Caco-2 (cell line): ENCODE measurements at regions not wholly inside any gene's neighbourhood (a gene's known extent, or its start where the extent isn't known, plus 50 kb on each side); places are given as distances from the start of the nearest gene placed in this dataset.

Source experiments
- BruUV-seq: library from RNA; stranded (reverse); fragments of 400-500 nt; replicated peaks from 2 replicates; lab custom pipeline; 2021; lab: Mats Ljungman, UMichigan
- CTCF ChIA-PET: fragments of 300-600 bp; sonication (Branson Sonifier 250); formaldehyde crosslinking; loops from one replicate; lab custom pipeline; 2022; ENCODE audit warnings: antibody characterized with exemption; lab: Charles Lee
- POLR2A ChIA-PET: fragments of 300-600 bp; sonication (Branson Sonifier 250); formaldehyde crosslinking; loops from one replicate; lab custom pipeline; 2022; ENCODE audit warnings: antibody characterized with exemption; lab: Charles Lee
- DNase-seq, 2 experiments: peaks; one replicate each; pipeline versions ENCODE4 v3.0.0 to v3.0.0-alpha.2; 2020 to 2022
- H3K27me3 ChIP-seq: replicated peaks from 2 replicates; pipeline ENCODE4 v1.6.0; 2011; ENCODE audit warnings: low read length; ENCODE audit not compliant: control insufficient read depth, insufficient read depth
- H3K36me3 ChIP-seq: 2 replicates; pipeline ENCODE4 v1.5.1; 2011; ENCODE audit warnings: low read length; ENCODE audit not compliant: control insufficient read depth, insufficient read depth
- H3K4me1 ChIP-seq: fragments of 250-450 bp; sonication (Bioruptor Pico); 2 replicates; pipeline ENCODE4 v1.5.1; 2020; ENCODE audit warnings: mild to moderate bottlenecking
- H3K4me3 ChIP-seq: 2 replicates; pipeline ENCODE4 v1.5.1; 2011; ENCODE audit warnings: low read depth, mild to moderate bottlenecking, control low read depth, low read length
- H3K9me3 ChIP-seq: fragments of 250-450 bp; sonication (Bioruptor Pico); 2 replicates; pipeline ENCODE4 v1.5.1; 2020; ENCODE audit warnings: mild to moderate bottlenecking, moderate library complexity
- H3K27ac Mint-ChIP-seq: one replicate; pipeline ENCODE4 v1.8.0; 2022; ENCODE audit warnings: mixed read lengths; ENCODE audit not compliant: unreplicated experiment
- H3K27me3 Mint-ChIP-seq: one replicate; pipeline ENCODE4 v1.8.0; 2022; ENCODE audit warnings: mixed read lengths; ENCODE audit not compliant: insufficient read depth, unreplicated experiment
- H3K36me3 Mint-ChIP-seq: one replicate; pipeline ENCODE4 v1.8.0; 2022; ENCODE audit warnings: mild to moderate bottlenecking, mixed read lengths; ENCODE audit not compliant: insufficient read depth, unreplicated experiment
- H3K4me1 Mint-ChIP-seq: one replicate; pipeline ENCODE4 v1.8.0; 2022; ENCODE audit warnings: low read depth, mixed read lengths; ENCODE audit not compliant: unreplicated experiment
- H3K4me3 Mint-ChIP-seq: one replicate; pipeline ENCODE4 v1.8.0; 2022; ENCODE audit warnings: mild to moderate bottlenecking, moderate library complexity, mixed read lengths; ENCODE audit not compliant: unreplicated experiment
- H3K9me3 Mint-ChIP-seq: one replicate; pipeline ENCODE4 v1.8.0; 2022; ENCODE audit warnings: mixed read lengths; ENCODE audit not compliant: unreplicated experiment
- intact Hi-C: fragments of 100-400 bp; cut with micrococcal nuclease; formaldehyde crosslinking; loops from one replicate; pipeline ENCODE4 v1.10.0; 2022; ENCODE audit not compliant: unreplicated experiment
- TF ChIP-seq, protein P1 (sequence below), 2 experiments: fragments of 200-600 bp in 1 of 2; IDR thresholded peaks; 1 replicate in 1 of 2; 2 replicates in 1 of 2; pipeline versions ENCODE4 v1.5.1 to v1.8.0; 2011 to 2022; ENCODE audit warnings: antibody characterized with exemption in 1 of 2, control low read depth in 1 of 2, inconsistent platforms in 1 of 2, low read depth in 1 of 2, low read length in 1 of 2, mild to moderate bottlenecking in 1 of 2, moderate library complexity in 1 of 2; ENCODE audit not compliant: insufficient read depth in 1 of 2, severe bottlenecking in 1 of 2, unreplicated experiment in 1 of 2

DNA sequence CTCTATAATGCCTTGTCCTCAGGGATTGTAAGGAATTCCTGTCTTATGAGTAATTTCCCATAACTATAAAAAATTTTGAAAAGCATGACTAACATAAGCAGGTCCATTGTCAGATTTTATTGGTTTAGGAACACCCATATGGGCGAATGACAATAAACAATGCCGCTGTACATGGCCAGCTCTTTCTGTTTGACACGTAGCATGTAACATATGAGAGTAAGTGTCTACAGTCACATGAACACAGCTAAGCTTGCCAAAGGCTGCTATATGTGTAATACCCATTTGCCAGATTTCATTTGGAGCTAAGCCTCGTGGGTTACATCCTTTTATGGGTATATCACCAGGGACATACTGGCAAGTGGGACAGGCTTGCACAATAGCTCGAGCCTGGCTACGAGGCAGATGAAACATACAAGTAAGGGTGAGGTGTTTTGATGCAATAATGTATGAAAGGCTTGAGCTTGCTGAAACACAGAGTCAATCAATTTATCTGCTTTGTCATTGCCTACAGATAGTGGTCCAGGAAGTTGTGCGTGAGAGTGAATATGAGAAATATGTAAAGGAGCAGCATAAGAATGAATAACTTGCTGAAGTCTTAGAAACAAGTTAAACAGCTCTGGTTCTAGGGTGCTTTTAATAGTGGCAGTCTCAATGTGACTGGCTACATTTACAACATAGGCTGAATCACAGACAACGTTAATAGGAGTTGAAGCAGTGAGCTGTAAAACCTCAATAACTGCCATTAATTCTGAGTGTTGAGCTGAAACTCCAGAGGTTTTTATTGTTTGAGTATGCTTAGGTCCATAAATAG lies 67.4 kb upstream of the UGT2B10 start:
- no TSS peak for BruUV-seq
- H3K4me1 ChIP-seq: no peaks in the 10 kb centered on the region
- POLR2A ChIA-PET: no interaction called here
- peaks cover 37% of the 10 kb centered on the region for H3K9me3 Mint-ChIP-seq
- no peaks in the 10 kb centered on the region for H3K4me1 Mint-ChIP-seq
- no peaks in the 10 kb centered on the region for H3K36me3 ChIP-seq
- intact Hi-C loops: no loop called here
- DNase-seq: no peak
- no peak overlapping the region for H3K4me3 Mint-ChIP-seq
- no peak overlapping the region for H3K4me3 ChIP-seq
- CTCF ChIA-PET: no interaction called here
- H3K27me3 ChIP-seq: no peaks in the 10 kb centered on the region
- no peaks in the 10 kb centered on the region for H3K27me3 Mint-ChIP-seq
- H3K9me3 ChIP-seq: peaks cover 24% of the 10 kb centered on the region
- TF ChIP-seq, protein P1, sequence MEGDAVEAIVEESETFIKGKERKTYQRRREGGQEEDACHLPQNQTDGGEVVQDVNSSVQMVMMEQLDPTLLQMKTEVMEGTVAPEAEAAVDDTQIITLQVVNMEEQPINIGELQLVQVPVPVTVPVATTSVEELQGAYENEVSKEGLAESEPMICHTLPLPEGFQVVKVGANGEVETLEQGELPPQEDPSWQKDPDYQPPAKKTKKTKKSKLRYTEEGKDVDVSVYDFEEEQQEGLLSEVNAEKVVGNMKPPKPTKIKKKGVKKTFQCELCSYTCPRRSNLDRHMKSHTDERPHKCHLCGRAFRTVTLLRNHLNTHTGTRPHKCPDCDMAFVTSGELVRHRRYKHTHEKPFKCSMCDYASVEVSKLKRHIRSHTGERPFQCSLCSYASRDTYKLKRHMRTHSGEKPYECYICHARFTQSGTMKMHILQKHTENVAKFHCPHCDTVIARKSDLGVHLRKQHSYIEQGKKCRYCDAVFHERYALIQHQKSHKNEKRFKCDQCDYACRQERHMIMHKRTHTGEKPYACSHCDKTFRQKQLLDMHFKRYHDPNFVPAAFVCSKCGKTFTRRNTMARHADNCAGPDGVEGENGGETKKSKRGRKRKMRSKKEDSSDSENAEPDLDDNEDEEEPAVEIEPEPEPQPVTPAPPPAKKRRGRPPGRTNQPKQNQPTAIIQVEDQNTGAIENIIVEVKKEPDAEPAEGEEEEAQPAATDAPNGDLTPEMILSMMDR (IDR thresholded peaks at IDR 0.05; ENCODE audit: insufficient read depth in 1 of 2, low read depth in 1 of 2, low read length in 1 of 2, severe bottlenecking in 1 of 2, unreplicated experiment in 1 of 2): no peak
- H3K27ac Mint-ChIP-seq: no peak overlapping the region
- H3K36me3 Mint-ChIP-seq: peaks cover 8% of the 10 kb centered on the region

GRCh38 chr4:68750555-68750954 lies 65.2 kb upstream of the UGT2B10 start:
- Mint-ChIP-seq H3K4me3 (no peak overlapping the region), H3K27me3 (no peaks in the 10 kb centered on the region), H3K9me3 (peaks cover 38% of the 10 kb centered on the region), H3K27ac (no peak overlapping the region), H3K36me3 (peaks cover 8% of the 10 kb centered on the region), H3K4me1 (no peaks in the 10 kb centered on the region)
- no TSS peak for BruUV-seq
- CTCF ChIA-PET: no interaction called here
- H3K36me3 ChIP-seq: no peaks in the 10 kb centered on the region
- no peak overlapping the region for H3K4me3 ChIP-seq
- TF ChIP-seq, protein P1 (IDR thresholded peaks at IDR 0.05; ENCODE audit: insufficient read depth in 1 of 2, low read depth in 1 of 2, low read length in 1 of 2, severe bottlenecking in 1 of 2, unreplicated experiment in 1 of 2): no peak
- no peak for DNase-seq
- POLR2A ChIA-PET: no interaction called here
- no peaks in the 10 kb centered on the region for H3K4me1 ChIP-seq
- intact Hi-C loops: no loop called here
- peaks cover 38% of the 10 kb centered on the region for H3K9me3 ChIP-seq
- no peaks in the 10 kb centered on the region for H3K27me3 ChIP-seq

GRCh38 chr4:68751138-68751537 lies 64.7 kb upstream of the UGT2B10 start:
- ChIA-PET POLR2A (no interaction called here), CTCF (no interaction called here)
- Mint-ChIP-seq H3K27me3 (no peaks in the 10 kb centered on the region), H3K4me3 (no peak overlapping the region), H3K27ac (no peak overlapping the region), H3K4me1 (no peaks in the 10 kb centered on the region), H3K9me3 (peaks cover 38% of the 10 kb centered on the region), H3K36me3 (peaks cover 8% of the 10 kb centered on the region)
- no peaks in the 10 kb centered on the region for H3K27me3 ChIP-seq
- no peak for DNase-seq
- no peak overlapping the region for H3K4me3 ChIP-seq
- H3K9me3 ChIP-seq: peaks cover 33% of the 10 kb centered on the region
- TF ChIP-seq, protein P1 (IDR thresholded peaks at IDR 0.05; ENCODE audit: insufficient read depth in 1 of 2, low read depth in 1 of 2, low read length in 1 of 2, severe bottlenecking in 1 of 2, unreplicated experiment in 1 of 2): no peak
- H3K36me3 ChIP-seq: no peaks in the 10 kb centered on the region
- intact Hi-C loops: no loop called here
- no peaks in the 10 kb centered on the region for H3K4me1 ChIP-seq
- BruUV-seq: no TSS peak
